ENCODE measurements at regions not wholly inside any gene's neighbourhood (a gene's known extent, or its start where the extent isn't known, plus 50 kb on each side); places are given as distances from the start of the nearest gene placed in this dataset.
"Not testable (repeated sequence)": the region's sequence is repeated elsewhere in the genome, so short reads cannot be mapped to it uniquely, and the experiment has no call there.

- H3K27ac ChIP-seq (ENCODE audit: low read depth in 2 of 2, low read length in 1 of 2); H3K36me3 ChIP-seq (replicated peaks in 1 of 2; ENCODE audit: control insufficient read depth in 1 of 2, insufficient read depth in 2 of 2, low read length in 1 of 2); H3K9me3 ChIP-seq; H3K9me2 ChIP-seq; H3K9ac ChIP-seq; H3K79me2 ChIP-seq (ENCODE audit: insufficient read depth); POLR2A ChIA-PET; H3K27me3 ChIP-seq (ENCODE audit: insufficient read depth); H4K20me1 ChIP-seq (ENCODE audit: insufficient read depth); CTCF ChIA-PET; DNase-seq; H3K4me3 ChIP-seq (ENCODE audit: low read depth in 2 of 2, low read length in 1 of 2); H3F3A ChIP-seq (replicated peaks; ENCODE audit: insufficient read depth); H3K4me2 ChIP-seq; H3K4me1 ChIP-seq (ENCODE audit: control insufficient read depth in 1 of 2, insufficient read depth in 2 of 2, low read depth in 1 of 2, low read length in 1 of 2); H2AFZ ChIP-seq (ENCODE audit: low read depth): not testable (repeated sequence)
- no CpG with 5 or more reads among the region's 32 CpGs for WGBS (ENCODE audit: low lambda C conversion rate)
These were observed 60.3 kb downstream of the GOLGA8K start for GRCh38 chr15:32342772-32343199.

- H3K4me1 ChIP-seq (ENCODE audit: control insufficient read depth in 1 of 2, insufficient read depth in 2 of 2, low read depth in 1 of 2, low read length in 1 of 2); H3K27ac ChIP-seq (ENCODE audit: low read depth in 2 of 2, low read length in 1 of 2); H3K9me2 ChIP-seq; H4K20me1 ChIP-seq (ENCODE audit: insufficient read depth); H3K9ac ChIP-seq; H2AFZ ChIP-seq (ENCODE audit: low read depth); H3K79me2 ChIP-seq (ENCODE audit: insufficient read depth); CTCF ChIA-PET; H3K27me3 ChIP-seq (ENCODE audit: insufficient read depth); H3K36me3 ChIP-seq (replicated peaks in 1 of 2; ENCODE audit: control insufficient read depth in 1 of 2, insufficient read depth in 2 of 2, low read length in 1 of 2); H3K4me2 ChIP-seq; DNase-seq; POLR2A ChIA-PET; H3K9me3 ChIP-seq; H3F3A ChIP-seq (replicated peaks; ENCODE audit: insufficient read depth): not testable (repeated sequence)
- no CpG with 5 or more reads among the region's 39 CpGs for WGBS (ENCODE audit: low lambda C conversion rate)
- H3K4me3 ChIP-seq (ENCODE audit: low read depth in 2 of 2, low read length in 1 of 2) = peak overlapping the region in 1 of 2 experiments; percentile 26; a peak in 1 of 4 replicates
These were observed 60.8 kb downstream of the GOLGA8K start for GRCh38 chr15:32342268-32342667.

- H2AFZ ChIP-seq (ENCODE audit: low read depth); H3K36me3 ChIP-seq (replicated peaks in 1 of 2; ENCODE audit: control insufficient read depth in 1 of 2, insufficient read depth in 2 of 2, low read length in 1 of 2); H3K9ac ChIP-seq; H3K79me2 ChIP-seq (ENCODE audit: insufficient read depth); DNase-seq; H3K4me2 ChIP-seq; H3K9me2 ChIP-seq; H3F3A ChIP-seq (replicated peaks; ENCODE audit: insufficient read depth); H3K4me3 ChIP-seq (ENCODE audit: low read depth in 2 of 2, low read length in 1 of 2); POLR2A ChIA-PET; H3K9me3 ChIP-seq; CTCF ChIA-PET; H3K27ac ChIP-seq (ENCODE audit: low read depth in 2 of 2, low read length in 1 of 2); H3K4me1 ChIP-seq (ENCODE audit: control insufficient read depth in 1 of 2, insufficient read depth in 2 of 2, low read depth in 1 of 2, low read length in 1 of 2); H3K27me3 ChIP-seq (ENCODE audit: insufficient read depth); H4K20me1 ChIP-seq (ENCODE audit: insufficient read depth): not testable (repeated sequence)
- 0% methylated on average over 1 of the region's 12 CpGs for WGBS (ENCODE audit: low lambda C conversion rate)
These were observed 61.6 kb downstream of the GOLGA8K start for GRCh38 chr15:32341530-32341929.

- H3K36me3 ChIP-seq (replicated peaks in 1 of 2; ENCODE audit: control insufficient read depth in 1 of 2, insufficient read depth in 2 of 2, low read length in 1 of 2); H3K9me3 ChIP-seq; H3K4me2 ChIP-seq; H3K4me1 ChIP-seq (ENCODE audit: control insufficient read depth in 1 of 2, insufficient read depth in 2 of 2, low read depth in 1 of 2, low read length in 1 of 2); H4K20me1 ChIP-seq (ENCODE audit: insufficient read depth); H3K27me3 ChIP-seq (ENCODE audit: insufficient read depth); H3K9ac ChIP-seq; H3K9me2 ChIP-seq; H3F3A ChIP-seq (replicated peaks; ENCODE audit: insufficient read depth); POLR2A ChIA-PET; H3K79me2 ChIP-seq (ENCODE audit: insufficient read depth); H3K4me3 ChIP-seq (ENCODE audit: low read depth in 2 of 2, low read length in 1 of 2); H2AFZ ChIP-seq (ENCODE audit: low read depth); DNase-seq; CTCF ChIA-PET; H3K27ac ChIP-seq (ENCODE audit: low read depth in 2 of 2, low read length in 1 of 2): not testable (repeated sequence)
- WGBS (ENCODE audit: low lambda C conversion rate) = 75% methylated on average over 1 of the region's 3 CpGs
These were observed 66.3 kb downstream of the GOLGA8K start for GRCh38 chr15:32336804-32337203.

- H3F3A ChIP-seq (replicated peaks; ENCODE audit: insufficient read depth); POLR2A ChIA-PET: not testable (repeated sequence)
These were observed 79.7 kb downstream of the GOLGA8K start for GRCh38 chr15:32323353-32323752.

GRCh38 chr15:32319247-32319646 is 83.8 kb downstream of the GOLGA8K start:
- H3K27ac ChIP-seq (ENCODE audit: low read depth in 2 of 2, low read length in 1 of 2); CTCF ChIA-PET; H3K9me2 ChIP-seq; H3K4me3 ChIP-seq (ENCODE audit: low read depth in 2 of 2, low read length in 1 of 2); H3K79me2 ChIP-seq (ENCODE audit: insufficient read depth); H3K9ac ChIP-seq; H3K27me3 ChIP-seq (ENCODE audit: insufficient read depth); H3K4me2 ChIP-seq; H3K9me3 ChIP-seq; DNase-seq; H3K4me1 ChIP-seq (ENCODE audit: control insufficient read depth in 1 of 2, insufficient read depth in 2 of 2, low read depth in 1 of 2, low read length in 1 of 2); H3F3A ChIP-seq (replicated peaks; ENCODE audit: insufficient read depth); H2AFZ ChIP-seq (ENCODE audit: low read depth); POLR2A ChIA-PET; H4K20me1 ChIP-seq (ENCODE audit: insufficient read depth); H3K36me3 ChIP-seq (replicated peaks in 1 of 2; ENCODE audit: control insufficient read depth in 1 of 2, insufficient read depth in 2 of 2, low read length in 1 of 2): not testable (repeated sequence)
- 79% methylated on average over 2 of the region's 3 CpGs for WGBS (ENCODE audit: low lambda C conversion rate)

More at GRCh38 chr15:32323353-32323752, 79.7 kb downstream of the GOLGA8K start:
- H3K9me3 ChIP-seq; H4K20me1 ChIP-seq (ENCODE audit: insufficient read depth); CTCF ChIA-PET; H3K9ac ChIP-seq; H3K4me2 ChIP-seq; H3K9me2 ChIP-seq; H3K4me3 ChIP-seq (ENCODE audit: low read depth in 2 of 2, low read length in 1 of 2); H3K79me2 ChIP-seq (ENCODE audit: insufficient read depth); DNase-seq; H3K36me3 ChIP-seq (replicated peaks in 1 of 2; ENCODE audit: control insufficient read depth in 1 of 2, insufficient read depth in 2 of 2, low read length in 1 of 2); H2AFZ ChIP-seq (ENCODE audit: low read depth); H3K27me3 ChIP-seq (ENCODE audit: insufficient read depth); H3K4me1 ChIP-seq (ENCODE audit: control insufficient read depth in 1 of 2, insufficient read depth in 2 of 2, low read depth in 1 of 2, low read length in 1 of 2); H3K27ac ChIP-seq (ENCODE audit: low read depth in 2 of 2, low read length in 1 of 2): not testable (repeated sequence)
- 47% methylated on average over 2 of the region's 4 CpGs for WGBS (ENCODE audit: low lambda C conversion rate)

GRCh38 chr15:32316482-32316881 is 86.6 kb downstream of the GOLGA8K start:
- CTCF ChIA-PET; H3K27ac ChIP-seq (ENCODE audit: low read depth in 2 of 2, low read length in 1 of 2); POLR2A ChIA-PET; H2AFZ ChIP-seq (ENCODE audit: low read depth); H3F3A ChIP-seq (replicated peaks; ENCODE audit: insufficient read depth); H3K36me3 ChIP-seq (replicated peaks in 1 of 2; ENCODE audit: control insufficient read depth in 1 of 2, insufficient read depth in 2 of 2, low read length in 1 of 2); DNase-seq; H3K4me2 ChIP-seq; H4K20me1 ChIP-seq (ENCODE audit: insufficient read depth); H3K4me3 ChIP-seq (ENCODE audit: low read depth in 2 of 2, low read length in 1 of 2); H3K9me3 ChIP-seq; H3K9ac ChIP-seq; H3K9me2 ChIP-seq; H3K79me2 ChIP-seq (ENCODE audit: insufficient read depth); H3K27me3 ChIP-seq (ENCODE audit: insufficient read depth); H3K4me1 ChIP-seq (ENCODE audit: control insufficient read depth in 1 of 2, insufficient read depth in 2 of 2, low read depth in 1 of 2, low read length in 1 of 2): not testable (repeated sequence)
- no CpG with 5 or more reads among the region's 4 CpGs for WGBS (ENCODE audit: low lambda C conversion rate)

All from SK-N-SH (cell line).